GM12878 (cell line): ENCODE measurements at regions not wholly inside any gene's neighbourhood (a gene's known extent, or its start where the extent isn't known, plus 50 kb on each side); places are given as distances from the start of the nearest gene placed in this dataset.

ENCODE experiments used
- ATAC-seq: fragments of 200-7000 bp; cut with Tn5 transposase; 3 replicates; pipeline ENCODE4 v1.9.1; 2020; ENCODE audit warnings: mild to moderate bottlenecking, moderate library complexity
- BruUV-seq: library from RNA; stranded (reverse); fragments of 400-500 nt; replicated peaks from 2 replicates; lab custom pipeline; 2021; lab: Mats Ljungman, UMichigan
- CTCF ChIA-PET: fragments of 300-600 bp; sonication (Branson Sonifier 250); formaldehyde crosslinking; extraction: SDS; loops from one replicate; lab custom pipeline; 2021; ENCODE audit warnings: inconsistent platforms; lab: Yijun Ruan, JAX
- POLR2A ChIA-PET: fragments of 350-600 bp; formaldehyde crosslinking; extraction: SDS; loops from one replicate; lab custom pipeline; 2021; ENCODE audit warnings: inconsistent platforms; lab: Charles Lee
- RAD21 ChIA-PET: fragments of 300-600 bp; sonication (Branson Sonifier 250); formaldehyde crosslinking; loops from one replicate; lab custom pipeline; 2023; ENCODE audit warnings: antibody characterized with exemption; ENCODE audit not compliant: unreplicated experiment; lab: Charles Lee
- SMC1A ChIA-PET: fragments of 300-600 bp; sonication (Branson Sonifier 250); formaldehyde crosslinking; loops from one replicate; lab custom pipeline; 2023; ENCODE audit not compliant: unreplicated experiment, uncharacterized antibody; lab: Charles Lee
- DNase-seq: peaks from one replicate; pipeline ENCODE4 v3.0.0-alpha.2; 2011; ENCODE audit warnings: low read depth, low spot score
- FAIRE-seq: peaks from 3 replicates; lab custom pipeline; 2011; peaks lifted over from hg19 to GRCh38; lab: Jason Lieb, UNC
- H2AFZ ChIP-seq: 2 replicates; pipeline ENCODE4 v1.6.0; 2011; ENCODE audit warnings: low read depth, low read length, control low read depth; ENCODE audit not compliant: control insufficient read depth
- H3K27ac ChIP-seq: 2 replicates; pipeline ENCODE4 v1.5.1; 2011; ENCODE audit warnings: control low read depth; ENCODE audit not compliant: control insufficient read depth, insufficient read depth
- H3K27me3 ChIP-seq, 2 experiments: replicated peaks in 1 of 2; 2 replicates each; pipeline versions ENCODE4 v1.6.0 to v1.6.1; 2011; ENCODE audit warnings: low read length in 1 of 2; ENCODE audit not compliant: control insufficient read depth in 2 of 2, insufficient read depth in 2 of 2
- H3K36me3 ChIP-seq, 2 experiments: 2 replicates each; pipeline ENCODE4 v1.5.1; 2011; ENCODE audit warnings: low read length in 1 of 2; ENCODE audit not compliant: control insufficient read depth in 2 of 2, insufficient read depth in 2 of 2
- H3K4me1 ChIP-seq: 2 replicates; pipeline ENCODE4 v1.6.1; 2011; ENCODE audit warnings: mild to moderate bottlenecking, low read length, moderate library complexity, mixed read lengths; ENCODE audit not compliant: control insufficient read depth, insufficient read depth
- H3K4me2 ChIP-seq: 2 replicates; pipeline ENCODE4 v1.6.0; 2011; ENCODE audit warnings: control low read depth; ENCODE audit not compliant: control insufficient read depth, insufficient read depth
- H3K4me3 ChIP-seq: fragments of 200-600 bp; sonication (generic); 2 replicates; pipeline ENCODE4 v1.5.1; 2016
- H3K79me2 ChIP-seq: 2 replicates; pipeline ENCODE4 v1.6.0; 2011; ENCODE audit warnings: low read length; ENCODE audit not compliant: control insufficient read depth, insufficient read depth
- H3K9ac ChIP-seq: 2 replicates; pipeline ENCODE4 v1.8.0; 2011; ENCODE audit warnings: low read length, control low read depth, mixed read lengths; ENCODE audit not compliant: control insufficient read depth, insufficient read depth
- H3K9me3 ChIP-seq: replicated peaks from 3 replicates; pipeline ENCODE4 v1.5.1; 2011; ENCODE audit warnings: mild to moderate bottlenecking, low read length; ENCODE audit not compliant: control insufficient read depth, insufficient read depth
- H4K20me1 ChIP-seq: 2 replicates; pipeline ENCODE4 v1.6.0; 2011; ENCODE audit not compliant: control insufficient read depth, insufficient read depth
- CBX3 ChIP-seq: fragments of 200-600 bp; sonication (generic); IDR thresholded peaks from 2 replicates; pipeline ENCODE4 v1.6.1; 2016; ENCODE audit warnings: low read depth, borderline replicate concordance
- POLR2AphosphoS5 ChIP-seq: IDR thresholded peaks from 2 replicates; pipeline ENCODE4 v1.6.1; 2011; ENCODE audit warnings: mild to moderate bottlenecking, low read length, inconsistent platforms
- SP1 ChIP-seq: IDR thresholded peaks from one replicate; pipeline ENCODE4 v1.6.1; 2011; ENCODE audit warnings: low read depth, low read length
- ZSCAN29 ChIP-seq: fragments of 450-650 bp; IDR thresholded peaks from 2 replicates; pipeline ENCODE4 v1.6.1; 2017; ENCODE audit warnings: mild to moderate bottlenecking, moderate library complexity
- WGBS: methylation state at CpG from one replicate; pipeline ENCODE4 v1.1.6; 2016; ENCODE audit warnings: low lambda C conversion rate; ENCODE audit not compliant: insufficient replicate concordance, insufficient coverage; ENCODE audit errors: missing lambda C conversion rate; 5-methylcytosine and 5-hydroxymethylcytosine counted together
- in situ Hi-C: fragments of 300-500 bp; cut with MboI; formaldehyde crosslinking; loops from 9 replicates; pipeline ENCODE4 v1.14.3; 2018; ENCODE audit warnings: mixed read lengths
- intact Hi-C: fragments of 100-400 bp; cut with micrococcal nuclease; formaldehyde crosslinking; loops from one replicate; pipeline ENCODE4 v1.14.2; 2022; ENCODE audit not compliant: unreplicated experiment
- TF ChIP-seq, protein P1 (sequence below): fragments of 450-650 bp; IDR thresholded peaks from 2 replicates; pipeline ENCODE4 v1.6.1; 2017; ENCODE audit warnings: mild to moderate bottlenecking, moderate library complexity
- TF ChIP-seq, protein P2 (sequence below): fragments of 450-650 bp; formaldehyde crosslinking; IDR thresholded peaks from 2 replicates; pipeline ENCODE4 v1.5.0; 2022; ENCODE audit warnings: mild to moderate bottlenecking, missing genetic modification characterization
- TF ChIP-seq, protein P3 (sequence below): fragments of 150-350 bp; IDR thresholded peaks from 2 replicates; pipeline ENCODE4 v1.6.1; 2016; ENCODE audit warnings: low read depth, low read length
- TF ChIP-seq, protein P4 (sequence below), 3 experiments: IDR thresholded peaks in 2 of 3; conservative IDR thresholded peaks in 1 of 3; 2 replicates each; pipeline ENCODE4 v1.5.1; 2011; ENCODE audit warnings: low read depth in 3 of 3, low read length in 3 of 3, mild to moderate bottlenecking in 3 of 3, control low read depth in 2 of 3, moderate library complexity in 2 of 3, inconsistent platforms in 1 of 3, mixed read lengths in 1 of 3; ENCODE audit not compliant: control insufficient read depth in 2 of 3, insufficient read depth in 1 of 3; ENCODE audit errors: extremely low read depth in 1 of 3

DNA sequence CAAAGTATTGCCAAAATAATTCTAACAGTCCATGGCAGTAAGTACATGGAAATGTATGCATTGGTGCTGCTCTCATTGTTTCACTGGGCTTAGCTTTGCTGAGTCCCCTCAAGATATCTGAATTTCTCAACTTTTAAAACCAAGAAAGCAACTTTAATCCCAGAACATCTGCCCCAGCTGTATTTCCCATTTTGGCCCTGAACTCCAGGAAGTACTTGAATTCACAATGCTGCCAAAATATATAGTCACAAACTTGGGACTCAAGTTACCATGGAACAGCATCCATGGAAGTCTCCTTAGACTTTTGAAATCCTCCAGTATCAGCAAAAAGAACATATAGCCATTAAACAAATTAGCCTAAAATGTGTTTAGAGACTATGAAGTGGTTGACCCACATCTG, 78.5 kb upstream of the FLRT2 start (continued):
- TF ChIP-seq, protein P1, sequence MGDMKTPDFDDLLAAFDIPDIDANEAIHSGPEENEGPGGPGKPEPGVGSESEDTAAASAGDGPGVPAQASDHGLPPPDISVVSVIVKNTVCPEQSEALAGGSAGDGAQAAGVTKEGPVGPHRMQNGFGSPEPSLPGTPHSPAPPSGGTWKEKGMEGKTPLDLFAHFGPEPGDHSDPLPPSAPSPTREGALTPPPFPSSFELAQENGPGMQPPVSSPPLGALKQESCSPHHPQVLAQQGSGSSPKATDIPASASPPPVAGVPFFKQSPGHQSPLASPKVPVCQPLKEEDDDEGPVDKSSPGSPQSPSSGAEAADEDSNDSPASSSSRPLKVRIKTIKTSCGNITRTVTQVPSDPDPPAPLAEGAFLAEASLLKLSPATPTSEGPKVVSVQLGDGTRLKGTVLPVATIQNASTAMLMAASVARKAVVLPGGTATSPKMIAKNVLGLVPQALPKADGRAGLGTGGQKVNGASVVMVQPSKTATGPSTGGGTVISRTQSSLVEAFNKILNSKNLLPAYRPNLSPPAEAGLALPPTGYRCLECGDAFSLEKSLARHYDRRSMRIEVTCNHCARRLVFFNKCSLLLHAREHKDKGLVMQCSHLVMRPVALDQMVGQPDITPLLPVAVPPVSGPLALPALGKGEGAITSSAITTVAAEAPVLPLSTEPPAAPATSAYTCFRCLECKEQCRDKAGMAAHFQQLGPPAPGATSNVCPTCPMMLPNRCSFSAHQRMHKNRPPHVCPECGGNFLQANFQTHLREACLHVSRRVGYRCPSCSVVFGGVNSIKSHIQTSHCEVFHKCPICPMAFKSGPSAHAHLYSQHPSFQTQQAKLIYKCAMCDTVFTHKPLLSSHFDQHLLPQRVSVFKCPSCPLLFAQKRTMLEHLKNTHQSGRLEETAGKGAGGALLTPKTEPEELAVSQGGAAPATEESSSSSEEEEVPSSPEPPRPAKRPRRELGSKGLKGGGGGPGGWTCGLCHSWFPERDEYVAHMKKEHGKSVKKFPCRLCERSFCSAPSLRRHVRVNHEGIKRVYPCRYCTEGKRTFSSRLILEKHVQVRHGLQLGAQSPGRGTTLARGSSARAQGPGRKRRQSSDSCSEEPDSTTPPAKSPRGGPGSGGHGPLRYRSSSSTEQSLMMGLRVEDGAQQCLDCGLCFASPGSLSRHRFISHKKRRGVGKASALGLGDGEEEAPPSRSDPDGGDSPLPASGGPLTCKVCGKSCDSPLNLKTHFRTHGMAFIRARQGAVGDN, result no peak

DNA sequence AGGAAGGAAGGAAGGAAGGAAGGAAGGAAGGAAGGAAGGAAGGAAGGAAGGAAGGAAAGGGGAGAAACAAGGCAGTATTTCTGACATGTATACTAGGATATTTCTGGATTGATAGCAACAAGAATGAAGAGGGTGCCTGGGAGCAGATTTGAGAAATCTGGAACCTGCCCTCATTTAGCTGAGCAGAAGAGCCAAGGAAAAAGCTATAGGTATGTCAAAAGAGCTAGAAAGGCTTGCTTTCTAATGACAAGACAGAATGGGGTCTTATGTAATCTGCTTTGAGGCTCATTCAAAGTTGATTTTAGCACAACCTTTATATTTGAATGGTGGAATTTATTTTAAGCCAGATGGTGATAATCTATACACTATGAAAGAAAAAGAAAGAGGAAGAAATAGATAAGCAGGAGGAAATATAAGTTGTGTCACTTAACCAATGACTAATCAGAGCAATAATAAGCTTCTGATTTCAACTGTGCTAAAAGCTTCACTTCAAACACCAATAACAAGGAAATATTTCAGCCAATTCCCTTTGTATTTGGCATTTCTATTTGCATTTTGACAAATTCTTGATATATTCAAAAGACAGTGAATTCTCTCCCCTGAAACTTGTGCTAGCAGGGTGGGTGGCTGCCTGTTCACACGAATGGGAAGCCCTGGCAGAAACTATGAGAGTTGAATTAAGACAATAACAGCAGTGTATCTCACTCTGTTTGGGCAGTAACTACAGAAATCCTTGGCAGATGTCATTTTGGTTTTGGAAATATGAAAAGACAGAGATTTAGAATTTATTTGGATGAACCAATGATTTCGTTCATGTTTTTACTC, 76.3 kb upstream of the FLRT2 start:
- in situ Hi-C loops, result no loop called here
- Histone ChIP-seq H3K36me3 (no peaks in the 10 kb centered on the region), H3K9ac (no peak overlapping the region), H3K27me3 (no peaks in the 10 kb centered on the region), H3K4me3 (no peak overlapping the region), H3K27ac (no peak overlapping the region), H3K79me2 (no peaks in the 10 kb centered on the region), H3K9me3 (no peaks in the 10 kb centered on the region; the same call in 2 of the 3 replicates), H3K4me2 (no peak overlapping the region), H4K20me1 (no peaks in the 10 kb centered on the region), H3K4me1 (no peaks in the 10 kb centered on the region), H2AFZ (no peak overlapping the region)
- POLR2A ChIA-PET, result no interaction called here
- BruUV-seq, result no TSS peak
- intact Hi-C loops, result no loop called here
- no peak for FAIRE-seq
- no peak for DNase-seq
- WGBS, result 0% methylated on average over 2 of the region's 2 CpGs
- ATAC-seq, result no peak
- CTCF ChIA-PET, result no interaction called here
- RAD21 ChIA-PET, result no interaction called here
- SMC1A ChIA-PET, result interaction anchor here (1.0 kb wide), 1 partner anchor 10 kb away, joined by 4 read pairs; no protein-coding TSS in a partner anchor
- no peak for TF ChIP-seq CBX3
- no peak for TF ChIP-seq SP1
- TF ChIP-seq ZSCAN29, result no peak
- no peak for TF ChIP-seq POLR2AphosphoS5
- TF ChIP-seq, protein P2, sequence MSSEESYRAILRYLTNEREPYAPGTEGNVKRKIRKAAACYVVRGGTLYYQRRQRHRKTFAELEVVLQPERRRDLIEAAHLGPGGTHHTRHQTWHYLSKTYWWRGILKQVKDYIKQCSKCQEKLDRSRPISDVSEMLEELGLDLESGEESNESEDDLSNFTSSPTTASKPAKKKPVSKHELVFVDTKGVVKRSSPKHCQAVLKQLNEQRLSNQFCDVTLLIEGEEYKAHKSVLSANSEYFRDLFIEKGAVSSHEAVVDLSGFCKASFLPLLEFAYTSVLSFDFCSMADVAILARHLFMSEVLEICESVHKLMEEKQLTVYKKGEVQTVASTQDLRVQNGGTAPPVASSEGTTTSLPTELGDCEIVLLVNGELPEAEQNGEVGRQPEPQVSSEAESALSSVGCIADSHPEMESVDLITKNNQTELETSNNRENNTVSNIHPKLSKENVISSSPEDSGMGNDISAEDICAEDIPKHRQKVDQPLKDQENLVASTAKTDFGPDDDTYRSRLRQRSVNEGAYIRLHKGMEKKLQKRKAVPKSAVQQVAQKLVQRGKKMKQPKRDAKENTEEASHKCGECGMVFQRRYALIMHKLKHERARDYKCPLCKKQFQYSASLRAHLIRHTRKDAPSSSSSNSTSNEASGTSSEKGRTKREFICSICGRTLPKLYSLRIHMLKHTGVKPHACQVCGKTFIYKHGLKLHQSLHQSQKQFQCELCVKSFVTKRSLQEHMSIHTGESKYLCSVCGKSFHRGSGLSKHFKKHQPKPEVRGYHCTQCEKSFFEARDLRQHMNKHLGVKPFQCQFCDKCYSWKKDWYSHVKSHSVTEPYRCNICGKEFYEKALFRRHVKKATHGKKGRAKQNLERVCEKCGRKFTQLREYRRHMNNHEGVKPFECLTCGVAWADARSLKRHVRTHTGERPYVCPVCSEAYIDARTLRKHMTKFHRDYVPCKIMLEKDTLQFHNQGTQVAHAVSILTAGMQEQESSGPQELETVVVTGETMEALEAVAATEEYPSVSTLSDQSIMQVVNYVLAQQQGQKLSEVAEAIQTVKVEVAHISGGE (CRISPR knock-in tag), result no peak
- TF ChIP-seq, protein P3, sequence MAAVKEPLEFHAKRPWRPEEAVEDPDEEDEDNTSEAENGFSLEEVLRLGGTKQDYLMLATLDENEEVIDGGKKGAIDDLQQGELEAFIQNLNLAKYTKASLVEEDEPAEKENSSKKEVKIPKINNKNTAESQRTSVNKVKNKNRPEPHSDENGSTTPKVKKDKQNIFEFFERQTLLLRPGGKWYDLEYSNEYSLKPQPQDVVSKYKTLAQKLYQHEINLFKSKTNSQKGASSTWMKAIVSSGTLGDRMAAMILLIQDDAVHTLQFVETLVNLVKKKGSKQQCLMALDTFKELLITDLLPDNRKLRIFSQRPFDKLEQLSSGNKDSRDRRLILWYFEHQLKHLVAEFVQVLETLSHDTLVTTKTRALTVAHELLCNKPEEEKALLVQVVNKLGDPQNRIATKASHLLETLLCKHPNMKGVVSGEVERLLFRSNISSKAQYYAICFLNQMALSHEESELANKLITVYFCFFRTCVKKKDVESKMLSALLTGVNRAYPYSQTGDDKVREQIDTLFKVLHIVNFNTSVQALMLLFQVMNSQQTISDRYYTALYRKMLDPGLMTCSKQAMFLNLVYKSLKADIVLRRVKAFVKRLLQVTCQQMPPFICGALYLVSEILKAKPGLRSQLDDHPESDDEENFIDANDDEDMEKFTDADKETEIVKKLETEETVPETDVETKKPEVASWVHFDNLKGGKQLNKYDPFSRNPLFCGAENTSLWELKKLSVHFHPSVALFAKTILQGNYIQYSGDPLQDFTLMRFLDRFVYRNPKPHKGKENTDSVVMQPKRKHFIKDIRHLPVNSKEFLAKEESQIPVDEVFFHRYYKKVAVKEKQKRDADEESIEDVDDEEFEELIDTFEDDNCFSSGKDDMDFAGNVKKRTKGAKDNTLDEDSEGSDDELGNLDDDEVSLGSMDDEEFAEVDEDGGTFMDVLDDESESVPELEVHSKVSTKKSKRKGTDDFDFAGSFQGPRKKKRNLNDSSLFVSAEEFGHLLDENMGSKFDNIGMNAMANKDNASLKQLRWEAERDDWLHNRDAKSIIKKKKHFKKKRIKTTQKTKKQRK, result no peak
- TF ChIP-seq, protein P4, sequence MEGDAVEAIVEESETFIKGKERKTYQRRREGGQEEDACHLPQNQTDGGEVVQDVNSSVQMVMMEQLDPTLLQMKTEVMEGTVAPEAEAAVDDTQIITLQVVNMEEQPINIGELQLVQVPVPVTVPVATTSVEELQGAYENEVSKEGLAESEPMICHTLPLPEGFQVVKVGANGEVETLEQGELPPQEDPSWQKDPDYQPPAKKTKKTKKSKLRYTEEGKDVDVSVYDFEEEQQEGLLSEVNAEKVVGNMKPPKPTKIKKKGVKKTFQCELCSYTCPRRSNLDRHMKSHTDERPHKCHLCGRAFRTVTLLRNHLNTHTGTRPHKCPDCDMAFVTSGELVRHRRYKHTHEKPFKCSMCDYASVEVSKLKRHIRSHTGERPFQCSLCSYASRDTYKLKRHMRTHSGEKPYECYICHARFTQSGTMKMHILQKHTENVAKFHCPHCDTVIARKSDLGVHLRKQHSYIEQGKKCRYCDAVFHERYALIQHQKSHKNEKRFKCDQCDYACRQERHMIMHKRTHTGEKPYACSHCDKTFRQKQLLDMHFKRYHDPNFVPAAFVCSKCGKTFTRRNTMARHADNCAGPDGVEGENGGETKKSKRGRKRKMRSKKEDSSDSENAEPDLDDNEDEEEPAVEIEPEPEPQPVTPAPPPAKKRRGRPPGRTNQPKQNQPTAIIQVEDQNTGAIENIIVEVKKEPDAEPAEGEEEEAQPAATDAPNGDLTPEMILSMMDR (IDR thresholded peaks at IDR 0.05 in 2 of 3, conservative IDR thresholded peaks at IDR 0.05 in 1 of 3; ENCODE audit: control insufficient read depth in 2 of 3, extremely low read depth in 1 of 3, insufficient read depth in 1 of 3, low read depth in 3 of 3, low read length in 3 of 3), result no peak
